ENCODE measurements at regions not wholly inside any gene's neighbourhood (a gene's known extent, or its start where the extent isn't known, plus 50 kb on each side); places are given as distances from the start of the nearest gene placed in this dataset.

DNA sequence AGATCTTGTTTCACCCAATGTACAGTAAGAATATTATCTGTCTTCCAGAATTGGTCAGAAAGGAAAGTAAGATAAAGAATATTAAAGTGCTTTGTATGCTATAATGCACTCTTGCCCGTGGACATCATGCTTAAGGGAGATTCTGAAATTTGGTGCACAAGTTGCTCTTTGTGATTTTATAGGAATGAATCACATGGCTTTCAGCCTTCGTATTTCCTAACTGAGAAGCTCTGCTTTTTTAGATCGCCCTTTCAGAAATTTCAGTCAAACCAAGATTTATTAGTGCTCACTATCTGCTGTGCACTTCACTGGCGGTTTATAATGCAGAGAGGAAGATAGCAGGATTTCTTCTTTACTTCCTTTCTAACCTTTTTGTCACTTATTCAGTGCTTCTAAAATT is 1248.5 kb upstream of the LRRN3 start:
- H3K27ac ChIP-seq, result no peak overlapping the region
- no peak overlapping the region for H3K4me3 ChIP-seq
- TF ChIP-seq, protein P1, sequence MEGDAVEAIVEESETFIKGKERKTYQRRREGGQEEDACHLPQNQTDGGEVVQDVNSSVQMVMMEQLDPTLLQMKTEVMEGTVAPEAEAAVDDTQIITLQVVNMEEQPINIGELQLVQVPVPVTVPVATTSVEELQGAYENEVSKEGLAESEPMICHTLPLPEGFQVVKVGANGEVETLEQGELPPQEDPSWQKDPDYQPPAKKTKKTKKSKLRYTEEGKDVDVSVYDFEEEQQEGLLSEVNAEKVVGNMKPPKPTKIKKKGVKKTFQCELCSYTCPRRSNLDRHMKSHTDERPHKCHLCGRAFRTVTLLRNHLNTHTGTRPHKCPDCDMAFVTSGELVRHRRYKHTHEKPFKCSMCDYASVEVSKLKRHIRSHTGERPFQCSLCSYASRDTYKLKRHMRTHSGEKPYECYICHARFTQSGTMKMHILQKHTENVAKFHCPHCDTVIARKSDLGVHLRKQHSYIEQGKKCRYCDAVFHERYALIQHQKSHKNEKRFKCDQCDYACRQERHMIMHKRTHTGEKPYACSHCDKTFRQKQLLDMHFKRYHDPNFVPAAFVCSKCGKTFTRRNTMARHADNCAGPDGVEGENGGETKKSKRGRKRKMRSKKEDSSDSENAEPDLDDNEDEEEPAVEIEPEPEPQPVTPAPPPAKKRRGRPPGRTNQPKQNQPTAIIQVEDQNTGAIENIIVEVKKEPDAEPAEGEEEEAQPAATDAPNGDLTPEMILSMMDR (IDR thresholded peaks at IDR 0.05), result no peak
- no peak for DNase-seq (ENCODE audit: low spot score)

DNA sequence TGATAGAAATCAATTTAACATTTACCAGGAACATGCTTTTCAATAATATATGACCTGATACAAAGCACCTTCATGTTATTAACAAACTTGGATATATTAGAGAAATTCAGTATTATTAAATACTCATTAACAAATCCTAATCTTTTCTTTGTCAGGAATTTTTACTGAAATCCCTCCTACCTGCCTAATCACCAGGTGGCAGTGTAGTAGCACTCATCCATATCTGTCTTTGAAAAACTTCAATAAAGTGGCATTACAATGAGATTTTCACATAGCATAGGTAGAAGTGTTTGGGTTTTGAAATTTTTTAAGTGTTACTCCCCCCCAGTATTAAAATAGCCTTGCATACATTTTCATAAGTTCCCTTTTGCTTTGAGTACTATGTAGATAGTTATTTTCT is 1246.6 kb upstream of the LRRN3 start:
- no peak overlapping the region for H3K4me3 ChIP-seq
- TF ChIP-seq, protein P1 (IDR thresholded peaks at IDR 0.05), result no peak
- H3K27ac ChIP-seq, result no peak overlapping the region
- no peak for DNase-seq (ENCODE audit: low spot score)

DNA sequence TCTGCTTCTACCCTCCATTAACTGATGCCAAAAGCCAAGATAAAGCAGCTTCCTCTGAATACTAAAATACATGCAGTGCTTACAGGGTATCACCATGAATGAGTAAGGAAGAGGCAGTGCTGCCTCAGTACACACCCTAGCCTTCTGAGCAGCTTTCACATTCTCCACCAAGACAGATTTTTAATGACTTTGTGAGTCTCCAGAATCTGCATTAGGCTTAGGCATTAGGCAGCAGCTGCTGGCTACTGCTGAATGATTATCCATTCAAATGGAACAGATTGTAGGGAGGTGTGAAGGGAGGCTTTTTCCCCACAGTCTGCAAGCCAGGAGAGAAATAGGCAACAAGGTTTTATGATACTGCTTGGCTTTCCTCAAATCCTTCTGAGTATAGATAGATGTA is 1226.7 kb upstream of the LRRN3 start:
- DNase-seq (ENCODE audit: low spot score), result no peak
- Histone ChIP-seq H3K27ac (no peak overlapping the region), H3K4me3 (no peak overlapping the region)
- TF ChIP-seq, protein P1 (IDR thresholded peaks at IDR 0.05), result no peak

DNA sequence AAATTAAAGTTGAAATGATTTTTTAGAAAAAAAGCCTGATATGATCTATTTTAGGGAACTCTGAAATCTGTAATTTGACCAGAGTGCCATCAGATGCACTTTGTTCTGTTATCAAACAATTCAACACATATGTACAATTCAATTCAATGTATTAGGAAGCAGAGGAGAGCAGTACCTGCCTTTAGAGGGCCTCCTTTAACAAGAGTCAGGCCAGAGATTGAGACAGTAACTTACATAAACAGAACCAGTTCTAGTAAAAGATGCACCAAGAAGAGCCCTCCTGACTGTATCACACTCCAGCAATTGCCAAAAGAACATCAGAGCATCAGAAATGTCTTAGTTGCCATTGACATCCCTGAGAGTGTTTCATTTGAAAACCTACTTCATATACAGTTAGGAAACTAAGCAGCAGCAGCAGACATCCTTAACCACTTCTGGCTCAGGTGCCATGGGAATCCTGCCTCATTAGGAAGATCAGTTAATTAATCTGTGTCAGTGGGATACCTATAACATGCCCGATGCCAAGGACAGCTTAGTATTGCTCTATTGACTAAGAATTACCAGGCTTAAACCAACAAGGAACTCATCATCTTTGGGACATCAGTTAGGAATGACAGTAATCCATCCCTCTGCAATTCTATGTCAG is 1222.6 kb upstream of the LRRN3 start:
- TF ChIP-seq, protein P1 (IDR thresholded peaks at IDR 0.05), result no peak
- DNase-seq (ENCODE audit: low spot score), result no peak
- no peak overlapping the region for H3K27ac ChIP-seq
- H3K4me3 ChIP-seq, result no peak overlapping the region

DNA sequence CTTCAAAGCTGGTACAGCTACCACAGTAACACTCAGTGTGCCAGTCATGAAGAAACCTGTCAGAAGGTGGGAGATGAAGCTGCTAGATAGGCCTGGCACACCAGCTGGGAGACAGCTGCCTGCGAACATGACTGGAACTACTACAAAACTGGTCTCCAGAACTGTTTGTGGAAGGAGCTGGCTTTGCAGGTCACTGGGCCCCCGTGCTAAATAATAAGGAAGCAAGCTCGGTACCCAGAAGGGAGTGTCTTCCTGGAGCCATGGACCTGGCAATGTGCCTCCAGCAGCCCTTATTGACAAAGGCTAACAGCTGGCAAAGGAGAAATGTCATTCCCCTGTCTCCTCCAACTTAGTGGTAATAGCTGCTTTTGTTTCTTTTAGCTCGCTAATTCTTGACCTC is 1217.6 kb upstream of the LRRN3 start:
- no peak overlapping the region for H3K27ac ChIP-seq
- no peak overlapping the region for H3K4me3 ChIP-seq
- DNase-seq (ENCODE audit: low spot score), result no peak
- TF ChIP-seq, protein P1 (IDR thresholded peaks at IDR 0.05), result no peak

DNA sequence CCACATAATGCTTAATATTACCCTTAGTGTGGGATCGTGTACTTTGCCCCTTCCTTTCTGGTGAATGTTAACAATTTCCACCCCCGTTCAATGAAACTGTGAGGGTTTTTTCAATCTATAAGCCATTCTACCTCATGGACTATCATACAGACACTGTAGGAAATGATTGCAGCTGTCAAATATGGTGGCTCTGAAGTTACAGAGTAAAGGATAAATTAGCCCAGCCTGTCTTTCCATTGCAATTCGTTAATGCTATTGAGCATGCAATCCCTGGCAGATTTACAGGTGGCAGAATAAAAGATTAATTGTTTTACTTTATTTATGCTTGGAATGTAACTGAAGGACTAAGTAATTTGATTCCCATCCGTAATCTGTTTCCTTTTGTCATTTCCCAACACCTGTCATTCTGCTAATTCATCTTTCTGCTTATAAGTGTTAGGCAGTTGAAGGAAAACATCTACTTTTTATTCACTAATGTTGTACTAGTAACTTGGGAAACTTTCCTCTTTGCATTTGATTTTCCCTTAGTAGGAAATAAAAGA is 1211.6 kb upstream of the LRRN3 start:
- H3K4me3 ChIP-seq, result no peak overlapping the region
- DNase-seq (ENCODE audit: low spot score), result no peak
- TF ChIP-seq, protein P1 (IDR thresholded peaks at IDR 0.05), result no peak
- no peak overlapping the region for H3K27ac ChIP-seq

DNA sequence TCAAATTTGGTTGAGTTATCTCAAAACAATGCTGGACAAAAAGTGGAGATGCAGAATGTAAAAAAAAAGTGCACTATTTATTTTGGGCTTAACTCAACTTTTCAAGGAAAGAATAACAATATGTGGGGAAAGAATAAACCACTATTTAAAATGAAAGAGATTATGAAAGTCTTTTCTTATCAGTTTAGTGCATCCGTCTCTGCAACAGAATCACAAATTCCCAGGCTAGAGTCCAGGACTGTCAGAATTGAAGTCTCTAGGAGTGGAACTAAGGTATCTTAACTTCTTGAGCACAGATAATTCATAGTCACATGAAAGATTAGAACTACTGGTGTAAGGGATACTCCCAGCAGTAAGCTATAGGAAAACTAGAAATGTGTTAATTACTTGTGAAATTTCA is 1200.3 kb upstream of the LRRN3 start:
- DNase-seq (ENCODE audit: low spot score), result no peak
- Histone ChIP-seq H3K27ac (no peak overlapping the region), H3K4me3 (no peak overlapping the region)
- TF ChIP-seq, protein P1 (IDR thresholded peaks at IDR 0.05), result no peak
